ENCODE measurements at regions not wholly inside any gene's neighbourhood (a gene's known extent, or its start where the extent isn't known, plus 50 kb on each side); places are given as distances from the start of the nearest gene placed in this dataset.

GRCh38 chr11:112614605-112615004 is 346.6 kb upstream of the NCAM1 start:
- no peak overlapping the region for H3K27ac ChIP-seq
- no peaks in the 10 kb centered on the region for H3K36me3 ChIP-seq (ENCODE audit: control insufficient read depth, insufficient read depth, low read length)
- H3K9me3 ChIP-seq (ENCODE audit: control insufficient read depth, low read length) = no peaks in the 10 kb centered on the region
- TF ChIP-seq, protein P1, sequence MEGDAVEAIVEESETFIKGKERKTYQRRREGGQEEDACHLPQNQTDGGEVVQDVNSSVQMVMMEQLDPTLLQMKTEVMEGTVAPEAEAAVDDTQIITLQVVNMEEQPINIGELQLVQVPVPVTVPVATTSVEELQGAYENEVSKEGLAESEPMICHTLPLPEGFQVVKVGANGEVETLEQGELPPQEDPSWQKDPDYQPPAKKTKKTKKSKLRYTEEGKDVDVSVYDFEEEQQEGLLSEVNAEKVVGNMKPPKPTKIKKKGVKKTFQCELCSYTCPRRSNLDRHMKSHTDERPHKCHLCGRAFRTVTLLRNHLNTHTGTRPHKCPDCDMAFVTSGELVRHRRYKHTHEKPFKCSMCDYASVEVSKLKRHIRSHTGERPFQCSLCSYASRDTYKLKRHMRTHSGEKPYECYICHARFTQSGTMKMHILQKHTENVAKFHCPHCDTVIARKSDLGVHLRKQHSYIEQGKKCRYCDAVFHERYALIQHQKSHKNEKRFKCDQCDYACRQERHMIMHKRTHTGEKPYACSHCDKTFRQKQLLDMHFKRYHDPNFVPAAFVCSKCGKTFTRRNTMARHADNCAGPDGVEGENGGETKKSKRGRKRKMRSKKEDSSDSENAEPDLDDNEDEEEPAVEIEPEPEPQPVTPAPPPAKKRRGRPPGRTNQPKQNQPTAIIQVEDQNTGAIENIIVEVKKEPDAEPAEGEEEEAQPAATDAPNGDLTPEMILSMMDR (IDR thresholded peaks at IDR 0.05) = no peak
- H2AFZ ChIP-seq = no peak overlapping the region
- H3K9ac ChIP-seq = no peak overlapping the region
- no peak overlapping the region for H3K4me3 ChIP-seq (ENCODE audit: low read depth, low read length)
- no peaks in the 10 kb centered on the region for H3K4me1 ChIP-seq
- no peaks in the 10 kb centered on the region for H3K79me2 ChIP-seq
- H3K27me3 ChIP-seq (ENCODE audit: control insufficient read depth, insufficient read depth, low read length) = no peaks in the 10 kb centered on the region
- H3K4me2 ChIP-seq (ENCODE audit: low read length) = no peak overlapping the region

GRCh38 chr11:112615238-112615637 is 346.0 kb upstream of the NCAM1 start:
- no peak overlapping the region for H2AFZ ChIP-seq
- H3K4me1 ChIP-seq = no peaks in the 10 kb centered on the region
- H3K4me2 ChIP-seq (ENCODE audit: low read length) = no peak overlapping the region
- no peak overlapping the region for H3K4me3 ChIP-seq (ENCODE audit: low read depth, low read length)
- no peak overlapping the region for H3K27ac ChIP-seq
- no peaks in the 10 kb centered on the region for H3K9me3 ChIP-seq (ENCODE audit: control insufficient read depth, low read length)
- no peaks in the 10 kb centered on the region for H3K36me3 ChIP-seq (ENCODE audit: control insufficient read depth, insufficient read depth, low read length)
- H3K79me2 ChIP-seq = no peaks in the 10 kb centered on the region
- H3K9ac ChIP-seq = no peak overlapping the region
- TF ChIP-seq, protein P1 (IDR thresholded peaks at IDR 0.05) = no peak
- H3K27me3 ChIP-seq (ENCODE audit: control insufficient read depth, insufficient read depth, low read length) = no peaks in the 10 kb centered on the region

- TF ChIP-seq, protein P1 (IDR thresholded peaks at IDR 0.05) = no peak
- H3K4me1 ChIP-seq = no peaks in the 10 kb centered on the region
- H3K4me2 ChIP-seq (ENCODE audit: low read length) = no peak overlapping the region
- H3K27me3 ChIP-seq (ENCODE audit: control insufficient read depth, insufficient read depth, low read length) = no peaks in the 10 kb centered on the region
- no peak overlapping the region for H2AFZ ChIP-seq
- H3K9me3 ChIP-seq (ENCODE audit: control insufficient read depth, low read length) = no peaks in the 10 kb centered on the region
- no peak overlapping the region for H3K27ac ChIP-seq
- H3K36me3 ChIP-seq (ENCODE audit: control insufficient read depth, insufficient read depth, low read length) = no peaks in the 10 kb centered on the region
- no peak overlapping the region for H3K4me3 ChIP-seq (ENCODE audit: low read depth, low read length)
- no peak overlapping the region for H3K9ac ChIP-seq
- no peaks in the 10 kb centered on the region for H3K79me2 ChIP-seq
These were observed 345.3 kb upstream of the NCAM1 start for GRCh38 chr11:112615891-112616290.

GRCh38 chr11:112616327-112617097 is 344.7 kb upstream of the NCAM1 start:
- Histone ChIP-seq H3K4me1 (no peaks in the 10 kb centered on the region), H3K4me2 (ENCODE audit: low read length) (no peak overlapping the region), H3K4me3 (ENCODE audit: low read depth, low read length) (no peak overlapping the region), H3K79me2 (no peaks in the 10 kb centered on the region), H2AFZ (no peak overlapping the region), H3K27ac (no peak overlapping the region), H3K27me3 (ENCODE audit: control insufficient read depth, insufficient read depth, low read length) (no peaks in the 10 kb centered on the region), H3K9ac (no peak overlapping the region), H3K36me3 (ENCODE audit: control insufficient read depth, insufficient read depth, low read length) (no peaks in the 10 kb centered on the region), H3K9me3 (ENCODE audit: control insufficient read depth, low read length) (no peaks in the 10 kb centered on the region)
- TF ChIP-seq, protein P1 (IDR thresholded peaks at IDR 0.05) = no peak

DNA sequence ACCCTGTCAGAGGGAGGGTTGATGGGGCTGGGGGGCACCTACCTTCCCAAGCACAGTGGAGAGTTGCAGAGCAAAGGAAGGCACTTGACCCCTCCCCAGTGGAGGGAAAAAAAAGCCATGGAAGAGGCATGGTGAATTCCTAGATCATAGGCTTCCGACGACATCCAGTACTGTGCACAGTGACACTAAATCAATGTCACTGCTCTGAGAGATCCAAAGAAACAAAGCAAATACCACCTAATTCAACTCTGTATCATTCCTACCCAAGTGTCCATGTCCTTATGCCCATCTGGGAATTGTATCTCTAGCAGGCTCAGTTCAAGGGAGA is 344.2 kb upstream of the NCAM1 start:
- TF ChIP-seq, protein P1 (IDR thresholded peaks at IDR 0.05) = no peak
- no peaks in the 10 kb centered on the region for H3K4me1 ChIP-seq
- H3K9me3 ChIP-seq (ENCODE audit: control insufficient read depth, low read length) = no peaks in the 10 kb centered on the region
- no peak overlapping the region for H2AFZ ChIP-seq
- no peaks in the 10 kb centered on the region for H3K79me2 ChIP-seq
- H3K4me3 ChIP-seq (ENCODE audit: low read depth, low read length) = no peak overlapping the region
- H3K4me2 ChIP-seq (ENCODE audit: low read length) = no peak overlapping the region
- no peak overlapping the region for H3K9ac ChIP-seq
- no peak overlapping the region for H3K27ac ChIP-seq
- H3K27me3 ChIP-seq (ENCODE audit: control insufficient read depth, insufficient read depth, low read length) = no peaks in the 10 kb centered on the region
- H3K36me3 ChIP-seq (ENCODE audit: control insufficient read depth, insufficient read depth, low read length) = no peaks in the 10 kb centered on the region
